CD14-positive monocyte (primary cell): ENCODE measurements at regions not wholly inside any gene's neighbourhood (a gene's known extent, or its start where the extent isn't known, plus 50 kb on each side); places are given as distances from the start of the nearest gene placed in this dataset.
A peak's percentile ranks its signal among the peaks of the same experiment; 100 is the strongest.

ENCODE experiments used
- DNase-seq, 3 donors: peaks; one replicate each; pipeline ENCODE4 v3.0.0-alpha.2; 2011 to 2022
- H2AFZ ChIP-seq: 2 replicates; pipeline ENCODE4 v1.6.0; 2012; ENCODE audit warnings: mild to moderate bottlenecking, low read depth, low read length, inconsistent platforms; ENCODE audit not compliant: insufficient read depth, poor library complexity, severe bottlenecking
- H3K27ac ChIP-seq, 2 donors: 1 replicate in 1 of 2; 2 replicates in 1 of 2; pipeline ENCODE4 v1.5.1; 2012 to 2013; ENCODE audit warnings: low read length in 2 of 2, control low read depth in 1 of 2, inconsistent platforms in 1 of 2, low read depth in 1 of 2, mild to moderate bottlenecking in 1 of 2
- H3K27me3 ChIP-seq, 2 donors: one replicate each; pipeline versions ENCODE4 v1.6.0 to v1.6.1; 2011 to 2013; ENCODE audit warnings: low read length in 2 of 2; ENCODE audit not compliant: control insufficient read depth in 2 of 2, insufficient read depth in 2 of 2
- H3K36me3 ChIP-seq, 2 donors: replicated peaks in 1 of 2; 1 replicate in 1 of 2; 2 replicates in 1 of 2; pipeline versions ENCODE4 v1.5.1 to v1.6.1; 2012 to 2013; ENCODE audit warnings: low read length in 2 of 2, control low read depth in 1 of 2, inconsistent platforms in 1 of 2, mild to moderate bottlenecking in 1 of 2; ENCODE audit not compliant: insufficient read depth in 2 of 2, control insufficient read depth in 1 of 2
- H3K4me1 ChIP-seq, 2 donors: 1 replicate in 1 of 2; 2 replicates in 1 of 2; pipeline versions ENCODE4 v1.5.1 to v1.6.1; 2012 to 2013; ENCODE audit warnings: low read length in 2 of 2, control low read depth in 1 of 2, inconsistent platforms in 1 of 2, mild to moderate bottlenecking in 1 of 2, moderate library complexity in 1 of 2; ENCODE audit not compliant: insufficient read depth in 2 of 2, control insufficient read depth in 1 of 2
- H3K4me2 ChIP-seq: replicated peaks from 2 replicates; pipeline ENCODE3; 2012; ENCODE audit warnings: low read length, moderate library complexity, mild to moderate bottlenecking; ENCODE audit not compliant: poor library complexity, severe bottlenecking; ENCODE audit errors: extremely low read depth
- H3K4me3 ChIP-seq, 3 experiments: fragments of 200-600 bp in 1 of 3; sonication (generic) in 1 of 3; replicated peaks in 1 of 3; 1 replicate in 2 of 3; 2 replicates in 1 of 3; pipeline ENCODE4 v1.5.1; 2011 to 2013; ENCODE audit warnings: low read length in 3 of 3, mild to moderate bottlenecking in 3 of 3, control low read depth in 2 of 3, low read depth in 2 of 3, inconsistent platforms in 1 of 3, moderate library complexity in 1 of 3
- H3K79me2 ChIP-seq: 2 replicates; pipeline ENCODE4 v1.6.0; 2012; ENCODE audit warnings: mild to moderate bottlenecking, control low read depth, inconsistent platforms, low read length, moderate library complexity; ENCODE audit not compliant: insufficient read depth
- H3K9ac ChIP-seq: 2 replicates; pipeline ENCODE4 v1.6.0; 2017; ENCODE audit warnings: low read length, mild to moderate bottlenecking; ENCODE audit not compliant: insufficient read depth, poor library complexity, severe bottlenecking
- H3K9me3 ChIP-seq, 2 donors: replicated peaks in 1 of 2; 1 replicate in 1 of 2; 2 replicates in 1 of 2; pipeline versions ENCODE4 v1.5.1 to v1.6.1; 2012 to 2013; ENCODE audit warnings: low read length in 2 of 2, control low read depth in 1 of 2; ENCODE audit not compliant: control insufficient read depth in 1 of 2, insufficient read depth in 1 of 2
- H4K20me1 ChIP-seq: 2 replicates; pipeline ENCODE4 v1.6.0; 2012; ENCODE audit warnings: mild to moderate bottlenecking, low read length, control low read depth, moderate library complexity; ENCODE audit not compliant: insufficient read depth
- H3K27ac Mint-ChIP-seq, 7 donors: one replicate each; pipeline ENCODE4 v1.8.0; 2020; ENCODE audit warnings: mild to moderate bottlenecking in 7 of 7, mixed read lengths in 7 of 7, moderate library complexity in 6 of 7, inconsistent platforms in 2 of 7
- H3K27me3 Mint-ChIP-seq, 3 donors: one replicate each; pipeline ENCODE4 v1.8.0; 2021 to 2022; ENCODE audit warnings: low read depth in 3 of 3, mild to moderate bottlenecking in 3 of 3, mixed read lengths in 3 of 3, moderate library complexity in 3 of 3, inconsistent platforms in 1 of 3
- H3K36me3 Mint-ChIP-seq, 2 donors: one replicate each; pipeline ENCODE4 v1.8.0; 2020; ENCODE audit warnings: mixed read lengths in 2 of 2, inconsistent platforms in 1 of 2, mild to moderate bottlenecking in 1 of 2
- H3K4me1 Mint-ChIP-seq: one replicate; pipeline ENCODE4 v1.8.0; 2020; ENCODE audit warnings: mild to moderate bottlenecking, mixed read lengths
- H3K4me3 Mint-ChIP-seq, 2 donors: one replicate each; pipeline ENCODE4 v1.8.0; 2020; ENCODE audit warnings: mild to moderate bottlenecking in 2 of 2, mixed read lengths in 2 of 2, moderate library complexity in 1 of 2
- H3K9me3 Mint-ChIP-seq, 7 donors: one replicate each; pipeline ENCODE4 v1.8.0; 2020 to 2022; ENCODE audit warnings: mixed read lengths in 7 of 7, mild to moderate bottlenecking in 6 of 7, moderate library complexity in 6 of 7, inconsistent platforms in 2 of 7
- CTCF ChIP-seq: fragments of 200-600 bp; IDR thresholded peaks from one replicate; pipeline ENCODE4 v1.8.0; 2022; ENCODE audit warnings: antibody characterized with exemption, mild to moderate bottlenecking
- WGBS: methylation state at CpG from one replicate; pipeline ENCODE4 v1.1.5; 2013; ENCODE audit warnings: missing lambda C conversion rate; ENCODE audit not compliant: insufficient coverage; 5-methylcytosine and 5-hydroxymethylcytosine counted together
- intact Hi-C, 2 donors: fragments of 100-400 bp; cut with micrococcal nuclease; formaldehyde crosslinking; loops; one replicate each; pipeline versions ENCODE4 v1.15.0 to v1.15.1; 2023

DNA sequence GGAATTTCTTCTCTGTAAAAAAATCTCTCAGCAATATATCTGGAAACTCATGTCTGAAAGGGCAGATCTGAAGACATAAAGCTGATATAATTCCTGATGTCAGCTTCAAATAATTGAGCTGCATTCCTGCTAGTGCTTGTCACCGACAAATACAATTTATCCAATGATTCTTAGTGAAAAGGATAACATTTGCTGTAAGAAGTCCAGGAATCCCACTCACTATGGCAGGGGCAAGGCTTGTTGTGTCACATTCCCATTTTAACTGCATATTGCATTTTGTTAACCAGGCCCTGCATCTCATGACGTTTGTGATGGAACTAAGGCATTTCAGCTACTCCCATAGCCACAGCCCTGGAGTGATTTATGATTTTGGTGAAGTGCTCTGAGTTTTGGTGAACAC lies 160.1 kb upstream of the DAB2 start:
- intact Hi-C loops: loop anchor here (5.0 to 10.0 kb wide), 2 partner anchors 1102 to 1150 kb away; no protein-coding TSS in a partner anchor
- H3K4me2 ChIP-seq: no peak overlapping the region

DNA sequence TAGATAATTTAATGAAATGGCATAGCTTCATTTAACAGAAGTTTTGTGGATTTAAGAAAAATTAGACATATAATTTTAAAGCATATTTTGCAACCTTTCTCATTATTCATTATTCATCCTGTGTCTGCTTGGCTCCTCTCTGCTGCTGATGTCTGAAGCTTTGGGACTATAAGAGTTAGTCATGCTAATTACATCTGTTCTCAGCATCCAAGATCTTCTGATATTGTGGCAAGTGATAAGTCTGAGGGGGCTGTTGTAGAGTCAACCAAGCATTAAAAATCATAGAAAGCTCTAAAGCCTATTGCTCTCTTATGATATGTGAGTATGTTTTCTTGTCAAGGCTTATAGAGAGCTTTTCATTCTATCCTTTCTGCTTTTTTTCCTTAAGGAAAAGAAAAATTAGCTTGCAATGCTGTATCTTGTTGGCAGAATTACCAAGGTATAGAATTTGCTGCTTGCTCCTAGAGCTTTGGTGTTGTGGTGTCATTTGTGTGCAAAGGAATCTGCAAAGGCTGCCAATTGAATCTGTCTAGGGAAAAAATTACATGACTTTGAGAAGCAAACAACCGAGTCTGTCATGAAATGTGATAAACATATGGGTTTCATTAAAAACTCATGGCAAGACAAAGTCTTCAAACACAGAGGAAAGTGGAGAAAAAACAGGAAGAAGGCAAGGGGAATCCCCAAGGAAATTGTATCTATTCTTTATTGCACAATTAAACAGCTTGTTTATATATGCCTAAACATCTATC lies 156.1 kb upstream of the DAB2 start:
- peak overlapping the region in 1 of 2 donors; percentile 42 for H3K4me3 Mint-ChIP-seq
- Histone ChIP-seq H3K4me2 (peak overlapping the region; percentile 19), H3K4me3 (peak overlapping the region in 1 of 3 experiments; percentile 9), H3K4me1 (peaks cover 10 to 15% of the 10 kb centered on the region in 2 donors), H3K9ac (no peak overlapping the region), H4K20me1 (no peaks in the 10 kb centered on the region), H3K27me3 (no peaks in the 10 kb centered on the region), H2AFZ (no peak overlapping the region), H3K27ac (no peak overlapping the region), H3K36me3 (no peaks in the 10 kb centered on the region), H3K79me2 (no peaks in the 10 kb centered on the region), H3K9me3 (no peaks in the 10 kb centered on the region)
- no peaks in the 10 kb centered on the region for H3K36me3 Mint-ChIP-seq
- peaks cover 17% of the 10 kb centered on the region for H3K4me1 Mint-ChIP-seq
- DNase-seq: peak; percentile 35 to 70 (median 61)
- H3K9me3 Mint-ChIP-seq: no peaks in the 10 kb centered on the region
- H3K27me3 Mint-ChIP-seq: peaks cover 0 to 4% (median 0%) of the 10 kb centered on the region in 3 donors
- peak overlapping the region in 1 of 7 donors; percentile 61 for H3K27ac Mint-ChIP-seq
- intact Hi-C loops: loop anchor here (5.0 to 10.0 kb wide), 2 partner anchors 1106 to 1154 kb away; no protein-coding TSS in a partner anchor
- no peak for TF ChIP-seq CTCF
- no CpG with 5 or more reads among the region's 1 CpG for WGBS

More for the DNA sequence above, 160.1 kb upstream of the DAB2 start:
- Mint-ChIP-seq H3K27ac (no peak overlapping the region), H3K4me1 (peaks cover 16% of the 10 kb centered on the region), H3K36me3 (no peaks in the 10 kb centered on the region), H3K4me3 (no peak overlapping the region), H3K9me3 (no peaks in the 10 kb centered on the region), H3K27me3 (peaks cover 0 to 1% (median 0%) of the 10 kb centered on the region in 3 donors)
- Histone ChIP-seq H3K4me1 (peaks cover 10 to 15% of the 10 kb centered on the region in 2 donors), H3K9ac (no peak overlapping the region), H3K9me3 (no peaks in the 10 kb centered on the region), H3K4me3 (no peak overlapping the region), H3K79me2 (no peaks in the 10 kb centered on the region), H3K27me3 (no peaks in the 10 kb centered on the region), H3K36me3 (no peaks in the 10 kb centered on the region), H2AFZ (no peak overlapping the region), H3K27ac (no peak overlapping the region), H4K20me1 (no peaks in the 10 kb centered on the region)
- WGBS: no CpG with 5 or more reads among the region's 2 CpGs
- DNase-seq: no peak
- TF ChIP-seq CTCF: no peak
